NCI-H2196 (cell line): ENCODE measurements at regions not wholly inside any gene's neighbourhood (a gene's known extent, or its start where the extent isn't known, plus 50 kb on each side); places are given as distances from the start of the nearest gene placed in this dataset.

Experiments used
- DNase-seq: peaks from one replicate; lab custom pipeline; 2025; ENCODE audit not compliant: unreplicated experiment; lab: John Stamatoyannopoulos, UW

GRCh38 chr3:70393881-70394612, 81.6 kb upstream of the MDFIC2 start:
- DNase-seq, result no peak

DNA sequence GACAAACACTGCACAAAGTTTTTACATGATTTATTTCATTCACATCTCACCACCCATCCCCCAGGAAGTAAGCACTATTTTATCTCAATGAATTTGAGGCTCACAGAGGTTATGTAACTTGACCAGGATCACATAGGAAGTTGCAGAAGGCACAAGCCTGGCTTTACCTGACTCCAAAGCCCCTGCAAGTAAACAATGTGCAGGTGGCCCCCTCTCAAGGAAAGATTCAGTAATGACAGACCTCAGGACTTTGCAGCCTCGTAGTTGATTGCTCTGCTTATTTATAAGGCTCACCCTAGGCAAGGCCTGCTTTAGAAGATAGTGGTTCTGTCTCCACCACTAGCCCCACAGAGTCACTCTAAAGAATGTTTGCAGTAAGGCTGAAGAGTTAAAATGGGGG, 79.8 kb upstream of the MDFIC2 start:
- DNase-seq, result no peak

- DNase-seq, result no peak
Measured at GRCh38 chr3:70387889-70388288, 75.5 kb upstream of the MDFIC2 start.

DNA sequence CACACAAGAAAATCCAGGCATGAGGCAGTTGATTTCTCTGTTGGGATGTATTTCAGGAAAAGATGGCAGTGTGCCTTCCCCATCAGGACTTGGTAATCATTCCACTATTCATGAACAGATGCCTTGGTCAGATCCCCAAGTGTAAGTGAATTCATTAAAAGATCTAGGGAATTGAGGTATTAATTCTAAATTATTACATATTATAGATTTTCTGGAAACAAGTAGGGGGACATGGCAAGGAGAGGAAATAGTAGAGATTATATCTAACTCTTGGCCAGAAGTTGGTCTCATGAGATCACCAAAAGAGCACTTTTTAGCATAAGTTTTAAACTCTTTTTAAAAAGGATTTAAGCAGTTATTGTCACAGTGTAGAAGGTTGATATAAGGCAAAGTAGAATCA, 74.4 kb upstream of the MDFIC2 start:
- no peak for DNase-seq

- no peak for DNase-seq
Measured at GRCh38 chr3:70386043-70386442, 73.6 kb upstream of the MDFIC2 start.

GRCh38 chr3:70383360-70383831, 71.0 kb upstream of the MDFIC2 start:
- DNase-seq, result no peak

GRCh38 chr3:70374179-70374578, 61.7 kb upstream of the MDFIC2 start:
- no peak for DNase-seq
